PFSK-1 (cell line): ENCODE measurements at regions not wholly inside any gene's neighbourhood (a gene's known extent, or its start where the extent isn't known, plus 50 kb on each side); places are given as distances from the start of the nearest gene placed in this dataset.

ENCODE experiments used
- POLR2AphosphoS5 ChIP-seq: IDR thresholded peaks from 2 replicates; pipeline ENCODE4 v1.6.1; 2012; ENCODE audit warnings: low read depth, mild to moderate bottlenecking, control low read depth, low read length, moderate library complexity
- TF ChIP-seq, protein P1 (sequence below), 2 experiments: IDR thresholded peaks; 2 replicates each; pipeline versions ENCODE4 v1.6.1 to v1.8.0; 2011 to 2012; ENCODE audit warnings: low read depth in 2 of 2, low read length in 2 of 2, control low read depth in 1 of 2, inconsistent platforms in 1 of 2, mild to moderate bottlenecking in 1 of 2, moderate library complexity in 1 of 2; ENCODE audit not compliant: insufficient read depth in 1 of 2

DNA sequence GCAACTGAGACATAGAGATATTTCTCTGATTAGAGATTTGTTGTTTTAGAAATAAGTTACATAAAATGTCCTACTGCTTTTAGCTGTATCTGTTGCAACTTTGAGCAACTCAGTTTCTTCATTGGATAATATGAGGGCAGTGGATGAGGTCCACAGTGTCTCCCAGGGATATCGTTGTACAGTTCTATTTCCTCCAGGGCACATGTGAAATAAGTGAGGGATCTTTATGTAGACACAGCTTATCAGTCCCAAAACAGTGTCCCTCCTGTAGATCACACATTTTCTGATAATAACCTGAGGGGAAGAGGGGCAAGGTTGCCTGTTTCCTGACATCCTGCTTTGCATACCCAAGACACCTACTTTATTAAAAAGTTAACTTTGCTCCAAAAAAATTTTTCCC, 1231.2 kb upstream of the ZEB2 start:
- no peak for TF ChIP-seq POLR2AphosphoS5
- TF ChIP-seq, protein P1, sequence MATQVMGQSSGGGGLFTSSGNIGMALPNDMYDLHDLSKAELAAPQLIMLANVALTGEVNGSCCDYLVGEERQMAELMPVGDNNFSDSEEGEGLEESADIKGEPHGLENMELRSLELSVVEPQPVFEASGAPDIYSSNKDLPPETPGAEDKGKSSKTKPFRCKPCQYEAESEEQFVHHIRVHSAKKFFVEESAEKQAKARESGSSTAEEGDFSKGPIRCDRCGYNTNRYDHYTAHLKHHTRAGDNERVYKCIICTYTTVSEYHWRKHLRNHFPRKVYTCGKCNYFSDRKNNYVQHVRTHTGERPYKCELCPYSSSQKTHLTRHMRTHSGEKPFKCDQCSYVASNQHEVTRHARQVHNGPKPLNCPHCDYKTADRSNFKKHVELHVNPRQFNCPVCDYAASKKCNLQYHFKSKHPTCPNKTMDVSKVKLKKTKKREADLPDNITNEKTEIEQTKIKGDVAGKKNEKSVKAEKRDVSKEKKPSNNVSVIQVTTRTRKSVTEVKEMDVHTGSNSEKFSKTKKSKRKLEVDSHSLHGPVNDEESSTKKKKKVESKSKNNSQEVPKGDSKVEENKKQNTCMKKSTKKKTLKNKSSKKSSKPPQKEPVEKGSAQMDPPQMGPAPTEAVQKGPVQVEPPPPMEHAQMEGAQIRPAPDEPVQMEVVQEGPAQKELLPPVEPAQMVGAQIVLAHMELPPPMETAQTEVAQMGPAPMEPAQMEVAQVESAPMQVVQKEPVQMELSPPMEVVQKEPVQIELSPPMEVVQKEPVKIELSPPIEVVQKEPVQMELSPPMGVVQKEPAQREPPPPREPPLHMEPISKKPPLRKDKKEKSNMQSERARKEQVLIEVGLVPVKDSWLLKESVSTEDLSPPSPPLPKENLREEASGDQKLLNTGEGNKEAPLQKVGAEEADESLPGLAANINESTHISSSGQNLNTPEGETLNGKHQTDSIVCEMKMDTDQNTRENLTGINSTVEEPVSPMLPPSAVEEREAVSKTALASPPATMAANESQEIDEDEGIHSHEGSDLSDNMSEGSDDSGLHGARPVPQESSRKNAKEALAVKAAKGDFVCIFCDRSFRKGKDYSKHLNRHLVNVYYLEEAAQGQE (IDR thresholded peaks at IDR 0.05; ENCODE audit: insufficient read depth in 1 of 2, low read depth in 2 of 2, low read length in 2 of 2), result no peak
